ENCODE measurements at regions not wholly inside any gene's neighbourhood (a gene's known extent, or its start where the extent isn't known, plus 50 kb on each side); places are given as distances from the start of the nearest gene placed in this dataset.

DNA sequence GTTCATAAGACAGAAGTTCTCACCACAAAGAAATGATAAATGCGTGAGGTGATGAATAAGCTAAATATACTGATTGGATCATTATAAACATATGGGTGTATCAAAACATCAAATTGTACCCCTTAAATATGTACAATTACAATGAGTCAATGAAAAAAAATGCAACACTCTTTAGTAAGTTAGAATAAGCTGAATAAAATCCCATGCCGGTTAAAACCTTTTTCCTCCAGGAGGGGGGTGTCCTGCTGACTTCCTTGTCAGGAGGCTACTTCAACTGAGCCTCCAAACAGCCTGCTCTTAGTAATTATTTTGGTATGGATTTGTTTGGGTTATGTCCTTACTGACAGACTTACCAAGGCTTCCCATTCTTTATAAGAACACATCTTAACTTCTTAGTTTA lies 649.1 kb downstream of the INHBA start:
- no peak for TF ChIP-seq CTCF (conservative IDR thresholded peaks at IDR 0.05; ENCODE audit: low read length)
- TF ChIP-seq EZH2phosphoT487 (IDR thresholded peaks at IDR 0.05; ENCODE audit: borderline replicate concordance, low read depth, low read length): no peak
